ENCODE measurements at regions not wholly inside any gene's neighbourhood (a gene's known extent, or its start where the extent isn't known, plus 50 kb on each side); places are given as distances from the start of the nearest gene placed in this dataset.

- Histone ChIP-seq H3K27ac (ENCODE audit: low read depth, low read length) (no peak overlapping the region), H3K4ac (replicated peaks; ENCODE audit: insufficient read length, low read depth, low read length) (peak overlapping the region; percentile 74), H4K5ac (ENCODE audit: insufficient read length, low read depth, low read length) (no peak overlapping the region), H3K18ac (ENCODE audit: extremely low read depth, low read length) (0 out of 2 replicates have a peak overlapping the region, but pooled peaks have one; percentile 53), H2BK12ac (ENCODE audit: low read depth, low read length) (peak overlapping the region; percentile 69; the same call in 1 of the 2 replicates), H3K4me3 (ENCODE audit: extremely low read depth in 1 of 4, insufficient read depth in 2 of 4, low read depth in 3 of 4, low read length in 4 of 4) (no peak overlapping the region), H3K27me3 (replicated peaks in 1 of 4; ENCODE audit: control insufficient read depth in 3 of 4, extremely low read depth in 1 of 4, insufficient read depth in 3 of 4, low read length in 3 of 4) (no peaks in the 10 kb centered on the region), H3K4me2 (ENCODE audit: insufficient read depth in 1 of 2, low read depth in 2 of 2, low read length in 2 of 2) (no peak overlapping the region), H4K91ac (replicated peaks; ENCODE audit: insufficient read length, low read length) (no peak overlapping the region), H2AK5ac (ENCODE audit: low read depth, low read length) (no peak overlapping the region; the same call in 1 of the 2 replicates), H2BK120ac (replicated peaks; ENCODE audit: low read depth, low read length) (no peak overlapping the region), H3K4me1 (replicated peaks in 1 of 4; ENCODE audit: control insufficient read depth in 3 of 4, insufficient read depth in 4 of 4, low read length in 3 of 4) (peaks cover 0 to 6% (median 4%) of the 10 kb centered on the region in 4 experiments; a peak in 6 of 7 replicates), H3K9me3 (ENCODE audit: insufficient read depth in 2 of 2, low read depth in 1 of 2, low read length in 1 of 2) (no peaks in the 10 kb centered on the region), H3K56ac (replicated peaks; ENCODE audit: insufficient read length, low read depth, low read length) (no peak overlapping the region), H2AFZ (ENCODE audit: low read length) (no peak overlapping the region), H2BK20ac (ENCODE audit: low read length) (peak overlapping the region; percentile 43; the same call in 1 of the 2 replicates), H4K20me1 (replicated peaks in 1 of 2; ENCODE audit: control insufficient read depth in 1 of 2, insufficient read depth in 2 of 2, low read length in 2 of 2) (no peaks in the 10 kb centered on the region), H3K23me2 (ENCODE audit: low read depth, low read length) (no peaks in the 10 kb centered on the region; the same call in 1 of the 2 replicates), H3K9ac (replicated peaks in 1 of 4; ENCODE audit: extremely low read depth in 1 of 4, low read depth in 3 of 4, low read length in 3 of 4) (no peak overlapping the region), H3K14ac (ENCODE audit: insufficient read length) (no peak overlapping the region), H2BK15ac (ENCODE audit: low read length) (0 out of 2 replicates have a peak overlapping the region, but pooled peaks have one; percentile 62), H3K79me1 (ENCODE audit: low read depth, low read length) (no peaks in the 10 kb centered on the region), H3K23ac (ENCODE audit: insufficient read length) (no peak overlapping the region), H4K8ac (ENCODE audit: extremely low read depth, insufficient read depth, low read length) (no peak overlapping the region), H2BK5ac (ENCODE audit: low read depth, low read length) (no peak overlapping the region), H3K79me2 (ENCODE audit: control insufficient read depth in 1 of 2, insufficient read depth in 2 of 2, low read length in 2 of 2) (no peaks in the 10 kb centered on the region), H3K36me3 (ENCODE audit: control insufficient read depth in 2 of 4, insufficient read depth in 4 of 4, low read length in 3 of 4) (no peaks in the 10 kb centered on the region)
- CTCF ChIA-PET (ENCODE audit: partially characterized antibody), result interaction anchor here (0.9 to 1.5 kb wide), 4 partner anchors 8 to 411 kb away, joined by 3 read pairs; no protein-coding TSS in a partner anchor
- 70% methylated on average over 12 of the region's 12 CpGs; no CpG with 5 or more reads in 1 of the 2 experiments for WGBS, 2 experiments (ENCODE audit: extremely low coverage in 1 of 2, insufficient coverage in 1 of 2, insufficient read length in 1 of 2, insufficient replicate concordance in 2 of 2, low coverage in 1 of 2, low lambda C conversion rate in 2 of 2, missing lambda C conversion rate in 1 of 2)
- TF ChIP-seq KDM5A (IDR thresholded peaks at IDR 0.05; ENCODE audit: low read length) (no peak), SP2 (IDR thresholded peaks at IDR 0.05; ENCODE audit: low read length) (no peak), KDM1A (IDR thresholded peaks at IDR 0.05; ENCODE audit: borderline replicate concordance, low read length) (no peak), SAP30 (IDR thresholded peaks at IDR 0.05; ENCODE audit: insufficient read depth, insufficient replicate concordance, low read length) (no peak), GABPA (IDR thresholded peaks at IDR 0.05; ENCODE audit: borderline replicate concordance, insufficient read depth, low read length) (no peak), RBBP5 (IDR thresholded peaks at IDR 0.05; ENCODE audit: borderline replicate concordance, low read depth, low read length) (no peak)
- DNase-seq (ENCODE audit: low read depth in 1 of 2, low spot score in 2 of 2), result no peak
- FAIRE-seq, result no peak
- POLR2A ChIA-PET (ENCODE audit: partially characterized antibody), result no interaction called here
Measured at GRCh38 chr2:33680644-33681363, 81.7 kb upstream of the FAM98A start.

All from H1 (cell line).